Neural progenitor cell (in vitro differentiated cells): ENCODE measurements at regions not wholly inside any gene's neighbourhood (a gene's known extent, or its start where the extent isn't known, plus 50 kb on each side); places are given as distances from the start of the nearest gene placed in this dataset.

Source experiments
- DNase-seq: peaks from one replicate; pipeline ENCODE4 v3.0.0-alpha.2; 2016; ENCODE audit warnings: low spot score
- H2AFZ ChIP-seq: fragments of 200-600 bp; sonication (generic); replicated peaks from 2 replicates; pipeline ENCODE4 v1.6.1; 2016; ENCODE audit warnings: antibody characterized with exemption
- H3F3A ChIP-seq: fragments of 200-600 bp; sonication (generic); 2 replicates; pipeline ENCODE4 v1.6.1; 2016; ENCODE audit warnings: antibody characterized with exemption, low read depth
- H3K27ac ChIP-seq: fragments of 200-600 bp; sonication (generic); 2 replicates; pipeline ENCODE4 v1.5.1; 2016; ENCODE audit warnings: mild to moderate bottlenecking
- H3K27me3 ChIP-seq: fragments of 200-600 bp; sonication (generic); 2 replicates; pipeline ENCODE4 v1.6.1; 2016; ENCODE audit warnings: mild to moderate bottlenecking, moderate library complexity
- H3K36me3 ChIP-seq: fragments of 200-600 bp; sonication (generic); 2 replicates; pipeline ENCODE4 v1.5.1; 2016
- H3K4me1 ChIP-seq: fragments of 200-600 bp; sonication (generic); 2 replicates; pipeline ENCODE4 v1.6.1; 2016; ENCODE audit warnings: mixed run types
- H3K4me2 ChIP-seq: fragments of 200-600 bp; sonication (generic); 2 replicates; pipeline ENCODE4 v1.6.1; 2016
- H3K4me3 ChIP-seq: fragments of 200-600 bp; sonication (generic); 2 replicates; pipeline ENCODE4 v1.5.1; 2016
- H3K79me2 ChIP-seq: fragments of 200-600 bp; sonication (generic); 2 replicates; pipeline ENCODE4 v1.6.1; 2016; ENCODE audit warnings: low read depth
- H3K9ac ChIP-seq: fragments of 200-600 bp; sonication (generic); 2 replicates; pipeline ENCODE4 v1.6.1; 2016
- H3K9me3 ChIP-seq: fragments of 200-600 bp; sonication (generic); 2 replicates; pipeline ENCODE4 v1.5.1; 2016; ENCODE audit warnings: low read depth
- H4K20me1 ChIP-seq: fragments of 200-600 bp; sonication (generic); 2 replicates; pipeline ENCODE4 v1.6.1; 2016; ENCODE audit warnings: low read depth
- H3K27ac Mint-ChIP-seq: 3 replicates; pipeline ENCODE4 v1.8.0; 2021; ENCODE audit warnings: mixed read lengths
- H3K27me3 Mint-ChIP-seq: 2 replicates; pipeline ENCODE4 v1.8.0; 2022; ENCODE audit warnings: low read depth, mild to moderate bottlenecking, inconsistent platforms, moderate library complexity, mixed read lengths; ENCODE audit not compliant: insufficient read depth
- H3K36me3 Mint-ChIP-seq: 3 replicates; pipeline ENCODE4 v1.8.0; 2021; ENCODE audit warnings: mixed read lengths
- H3K4me1 Mint-ChIP-seq: 3 replicates; pipeline ENCODE4 v1.8.0; 2021; ENCODE audit warnings: mixed read lengths
- H3K4me3 Mint-ChIP-seq: 3 replicates; pipeline ENCODE4 v1.8.0; 2021; ENCODE audit warnings: mild to moderate bottlenecking, moderate library complexity, mixed read lengths
- H3K9me3 Mint-ChIP-seq: 3 replicates; pipeline ENCODE4 v1.8.0; 2020; ENCODE audit warnings: mixed read lengths
- EZH2 ChIP-seq: fragments of 200-600 bp; sonication (generic); IDR thresholded peaks from 2 replicates; pipeline ENCODE4 v1.6.1; 2017; ENCODE audit warnings: antibody characterized with exemption, mild to moderate bottlenecking, moderate library complexity
- EZH2phosphoT487 ChIP-seq: fragments of 200-600 bp; sonication (generic); IDR thresholded peaks from 2 replicates; pipeline ENCODE4 v1.6.1; 2017; ENCODE audit warnings: antibody characterized with exemption
- TF ChIP-seq, protein P1 (sequence below): fragments of 200-600 bp; sonication (generic); IDR thresholded peaks from 2 replicates; pipeline ENCODE4 v1.5.1; 2017; ENCODE audit warnings: antibody characterized with exemption, mild to moderate bottlenecking

DNA sequence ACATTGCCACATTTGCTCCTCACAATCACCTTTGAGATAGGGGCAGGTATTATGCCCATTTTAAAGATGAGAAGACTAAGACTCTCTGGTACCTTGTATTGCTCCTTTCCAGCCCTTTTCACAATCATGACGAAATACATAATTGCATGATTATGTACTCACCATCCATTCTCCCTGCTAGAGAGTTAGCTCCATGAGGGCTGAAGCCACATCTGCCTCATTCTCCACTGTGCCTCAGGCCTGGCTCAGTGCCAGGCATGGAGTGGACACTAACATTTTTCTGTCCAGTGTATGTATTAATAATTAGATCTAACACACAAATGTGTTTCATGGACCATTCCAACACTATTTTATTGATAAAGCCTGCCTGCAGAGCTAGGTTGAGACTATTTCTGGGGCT lies 191.4 kb downstream of the MINAR1 start:
- Histone ChIP-seq H3F3A (no peaks in the 10 kb centered on the region), H3K27me3 (no peaks in the 10 kb centered on the region), H3K9ac (no peak overlapping the region), H3K79me2 (no peaks in the 10 kb centered on the region), H3K9me3 (no peaks in the 10 kb centered on the region), H3K36me3 (no peaks in the 10 kb centered on the region), H2AFZ (no peak overlapping the region), H3K4me1 (no peaks in the 10 kb centered on the region), H4K20me1 (no peaks in the 10 kb centered on the region), H3K4me3 (no peak overlapping the region), H3K27ac (no peak overlapping the region), H3K4me2 (no peak overlapping the region)
- no peaks in the 10 kb centered on the region for H3K36me3 Mint-ChIP-seq
- no peaks in the 10 kb centered on the region for H3K4me1 Mint-ChIP-seq
- H3K9me3 Mint-ChIP-seq: no peaks in the 10 kb centered on the region
- no peak for DNase-seq
- TF ChIP-seq, protein P1, sequence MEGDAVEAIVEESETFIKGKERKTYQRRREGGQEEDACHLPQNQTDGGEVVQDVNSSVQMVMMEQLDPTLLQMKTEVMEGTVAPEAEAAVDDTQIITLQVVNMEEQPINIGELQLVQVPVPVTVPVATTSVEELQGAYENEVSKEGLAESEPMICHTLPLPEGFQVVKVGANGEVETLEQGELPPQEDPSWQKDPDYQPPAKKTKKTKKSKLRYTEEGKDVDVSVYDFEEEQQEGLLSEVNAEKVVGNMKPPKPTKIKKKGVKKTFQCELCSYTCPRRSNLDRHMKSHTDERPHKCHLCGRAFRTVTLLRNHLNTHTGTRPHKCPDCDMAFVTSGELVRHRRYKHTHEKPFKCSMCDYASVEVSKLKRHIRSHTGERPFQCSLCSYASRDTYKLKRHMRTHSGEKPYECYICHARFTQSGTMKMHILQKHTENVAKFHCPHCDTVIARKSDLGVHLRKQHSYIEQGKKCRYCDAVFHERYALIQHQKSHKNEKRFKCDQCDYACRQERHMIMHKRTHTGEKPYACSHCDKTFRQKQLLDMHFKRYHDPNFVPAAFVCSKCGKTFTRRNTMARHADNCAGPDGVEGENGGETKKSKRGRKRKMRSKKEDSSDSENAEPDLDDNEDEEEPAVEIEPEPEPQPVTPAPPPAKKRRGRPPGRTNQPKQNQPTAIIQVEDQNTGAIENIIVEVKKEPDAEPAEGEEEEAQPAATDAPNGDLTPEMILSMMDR: no peak
- no peak for TF ChIP-seq EZH2phosphoT487
- no peak for TF ChIP-seq EZH2
- peaks cover 2% of the 10 kb centered on the region for H3K27me3 Mint-ChIP-seq
- H3K27ac Mint-ChIP-seq: no peak overlapping the region
- H3K4me3 Mint-ChIP-seq: no peak overlapping the region

DNA sequence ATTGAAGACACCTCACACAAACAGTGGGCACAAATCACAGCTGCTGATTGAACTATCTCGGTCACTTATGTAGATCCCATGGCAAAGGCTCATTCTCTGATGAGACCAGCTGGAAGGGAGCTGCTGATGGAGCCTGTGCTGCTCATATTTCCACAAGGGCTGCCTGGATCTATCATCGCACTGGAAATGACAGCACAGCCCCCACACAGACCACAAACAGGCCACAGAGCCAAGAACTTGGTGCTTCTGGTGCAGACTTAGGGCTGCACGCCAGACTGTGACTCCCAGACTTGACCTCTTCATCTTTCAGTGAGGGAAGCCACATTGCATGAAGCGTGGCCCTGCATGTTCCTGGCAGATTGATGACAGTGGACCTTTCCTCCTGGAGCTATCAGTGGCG lies 197.6 kb downstream of the MINAR1 start:
- H3K79me2 ChIP-seq: no peaks in the 10 kb centered on the region
- no peaks in the 10 kb centered on the region for H3K4me1 ChIP-seq
- H3K36me3 ChIP-seq: no peaks in the 10 kb centered on the region
- H3K4me3 ChIP-seq: no peak overlapping the region
- peaks cover 2% of the 10 kb centered on the region for H3K9me3 Mint-ChIP-seq
- H3K9me3 ChIP-seq: no peaks in the 10 kb centered on the region
- no peaks in the 10 kb centered on the region for H3F3A ChIP-seq
- H3K4me2 ChIP-seq: no peak overlapping the region
- peaks cover 2% of the 10 kb centered on the region for H3K4me1 Mint-ChIP-seq
- no peak overlapping the region for H3K4me3 Mint-ChIP-seq
- no peak overlapping the region for H3K9ac ChIP-seq
- TF ChIP-seq, protein P1: no peak
- TF ChIP-seq EZH2 (no peak), EZH2phosphoT487 (no peak)
- no peaks in the 10 kb centered on the region for H4K20me1 ChIP-seq
- no peaks in the 10 kb centered on the region for H3K27me3 ChIP-seq
- no peak overlapping the region for H3K27ac ChIP-seq
- no peak overlapping the region for H2AFZ ChIP-seq
- no peaks in the 10 kb centered on the region for H3K36me3 Mint-ChIP-seq
- DNase-seq: no peak
- no peaks in the 10 kb centered on the region for H3K27me3 Mint-ChIP-seq
- H3K27ac Mint-ChIP-seq: no peak overlapping the region

DNA sequence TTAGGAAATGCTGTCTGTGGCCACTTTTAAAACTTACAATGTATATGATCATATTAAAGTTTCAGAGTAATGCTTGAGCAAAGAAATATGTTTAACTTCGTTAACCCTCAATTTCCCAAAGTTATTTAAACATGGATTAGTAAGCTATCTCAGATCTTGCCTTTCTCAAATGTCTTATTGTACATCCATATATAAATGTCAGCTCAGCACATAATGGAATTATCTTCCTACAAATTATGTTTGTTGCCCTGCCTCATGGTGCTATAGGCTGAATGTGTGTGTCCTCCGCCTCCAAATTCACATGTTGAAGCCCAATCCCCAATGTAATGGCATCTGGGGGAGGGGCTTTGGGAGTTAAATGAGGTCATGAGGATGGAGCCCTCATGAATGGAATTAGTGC lies 200.3 kb downstream of the MINAR1 start:
- peaks cover 24% of the 10 kb centered on the region for H3K4me1 Mint-ChIP-seq
- H3K9ac ChIP-seq: no peak overlapping the region
- H3K9me3 Mint-ChIP-seq: peaks cover 2% of the 10 kb centered on the region
- H3K79me2 ChIP-seq: no peaks in the 10 kb centered on the region
- no peak for DNase-seq
- TF ChIP-seq, protein P1: no peak
- no peak for TF ChIP-seq EZH2
- H3K4me1 ChIP-seq: peaks cover 6% of the 10 kb centered on the region
- no peaks in the 10 kb centered on the region for H4K20me1 ChIP-seq
- no peaks in the 10 kb centered on the region for H3K27me3 ChIP-seq
- no peak overlapping the region for H3K27ac ChIP-seq
- no peaks in the 10 kb centered on the region for H3K36me3 Mint-ChIP-seq
- no peak overlapping the region for H3K4me3 ChIP-seq
- H3K9me3 ChIP-seq: no peaks in the 10 kb centered on the region
- H3K27me3 Mint-ChIP-seq: no peaks in the 10 kb centered on the region
- H3K27ac Mint-ChIP-seq: no peak overlapping the region
- no peak overlapping the region for H2AFZ ChIP-seq
- H3K4me3 Mint-ChIP-seq: no peak overlapping the region
- no peaks in the 10 kb centered on the region for H3K36me3 ChIP-seq
- H3F3A ChIP-seq: no peaks in the 10 kb centered on the region
- H3K4me2 ChIP-seq: no peak overlapping the region
